Retinal pigment epithelial cell (primary cell): ENCODE measurements at regions not wholly inside any gene's neighbourhood (a gene's known extent, or its start where the extent isn't known, plus 50 kb on each side); places are given as distances from the start of the nearest gene placed in this dataset.

ENCODE experiments used
- DNase-seq: peaks from one replicate; pipeline ENCODE4 v3.0.0-alpha.2; 2010; ENCODE audit warnings: low read depth
- H3K4me3 ChIP-seq: 2 replicates; pipeline ENCODE4 v1.5.1; 2011; ENCODE audit warnings: mild to moderate bottlenecking, low read length, control low read depth, moderate library complexity
- CTCF ChIP-seq: conservative IDR thresholded peaks from 2 replicates; pipeline ENCODE4 v1.5.1; 2011; ENCODE audit warnings: low read depth, low read length, control low read depth, inconsistent platforms

GRCh38 chr5:86894056-86894455, 276.3 kb downstream of the COX7C start:
- no peak overlapping the region for H3K4me3 ChIP-seq
- TF ChIP-seq CTCF: no peak
- no peak for DNase-seq

- TF ChIP-seq CTCF: no peak
- no peak for DNase-seq
Observed at GRCh38 chr5:86896916-86897315, 279.2 kb downstream of the COX7C start.

GRCh38 chr5:86909418-86910295, 291.9 kb downstream of the COX7C start:
- no peak for TF ChIP-seq CTCF
- H3K4me3 ChIP-seq: no peak overlapping the region
- DNase-seq: no peak

More at GRCh38 chr5:86896916-86897315, 279.2 kb downstream of the COX7C start:
- H3K4me3 ChIP-seq: no peak overlapping the region

GRCh38 chr5:86917117-86917579, 299.4 kb downstream of the COX7C start:
- no peak for DNase-seq
- no peak for TF ChIP-seq CTCF
- H3K4me3 ChIP-seq: no peak overlapping the region

- H3K4me3 ChIP-seq: no peak overlapping the region
- no peak for DNase-seq
- TF ChIP-seq CTCF: no peak
Observed at GRCh38 chr5:86918246-86918645, 300.5 kb downstream of the COX7C start.

- DNase-seq: no peak
- no peak for TF ChIP-seq CTCF
- H3K4me3 ChIP-seq: no peak overlapping the region
Observed at GRCh38 chr5:86926033-86926432, 308.3 kb downstream of the COX7C start.
